ENCODE measurements at regions not wholly inside any gene's neighbourhood (a gene's known extent, or its start where the extent isn't known, plus 50 kb on each side); places are given as distances from the start of the nearest gene placed in this dataset.

GRCh38 chr14:98966016-98966415, 306.0 kb downstream of the BCL11B start:
- TF ChIP-seq, protein P1, sequence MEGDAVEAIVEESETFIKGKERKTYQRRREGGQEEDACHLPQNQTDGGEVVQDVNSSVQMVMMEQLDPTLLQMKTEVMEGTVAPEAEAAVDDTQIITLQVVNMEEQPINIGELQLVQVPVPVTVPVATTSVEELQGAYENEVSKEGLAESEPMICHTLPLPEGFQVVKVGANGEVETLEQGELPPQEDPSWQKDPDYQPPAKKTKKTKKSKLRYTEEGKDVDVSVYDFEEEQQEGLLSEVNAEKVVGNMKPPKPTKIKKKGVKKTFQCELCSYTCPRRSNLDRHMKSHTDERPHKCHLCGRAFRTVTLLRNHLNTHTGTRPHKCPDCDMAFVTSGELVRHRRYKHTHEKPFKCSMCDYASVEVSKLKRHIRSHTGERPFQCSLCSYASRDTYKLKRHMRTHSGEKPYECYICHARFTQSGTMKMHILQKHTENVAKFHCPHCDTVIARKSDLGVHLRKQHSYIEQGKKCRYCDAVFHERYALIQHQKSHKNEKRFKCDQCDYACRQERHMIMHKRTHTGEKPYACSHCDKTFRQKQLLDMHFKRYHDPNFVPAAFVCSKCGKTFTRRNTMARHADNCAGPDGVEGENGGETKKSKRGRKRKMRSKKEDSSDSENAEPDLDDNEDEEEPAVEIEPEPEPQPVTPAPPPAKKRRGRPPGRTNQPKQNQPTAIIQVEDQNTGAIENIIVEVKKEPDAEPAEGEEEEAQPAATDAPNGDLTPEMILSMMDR (conservative IDR thresholded peaks at IDR 0.05 in 1 of 2, IDR thresholded peaks at IDR 0.05 in 1 of 2; ENCODE audit: extremely low read depth in 1 of 2, insufficient read depth in 1 of 2, low read depth in 1 of 2, low read length in 2 of 2): no peak
- TF ChIP-seq EZH2 (IDR thresholded peaks at IDR 0.05; ENCODE audit: borderline replicate concordance, low read length): no peak

Measured in mammary epithelial cell (primary cell).